ENCODE measurements at regions not wholly inside any gene's neighbourhood (a gene's known extent, or its start where the extent isn't known, plus 50 kb on each side); places are given as distances from the start of the nearest gene placed in this dataset.

DNA sequence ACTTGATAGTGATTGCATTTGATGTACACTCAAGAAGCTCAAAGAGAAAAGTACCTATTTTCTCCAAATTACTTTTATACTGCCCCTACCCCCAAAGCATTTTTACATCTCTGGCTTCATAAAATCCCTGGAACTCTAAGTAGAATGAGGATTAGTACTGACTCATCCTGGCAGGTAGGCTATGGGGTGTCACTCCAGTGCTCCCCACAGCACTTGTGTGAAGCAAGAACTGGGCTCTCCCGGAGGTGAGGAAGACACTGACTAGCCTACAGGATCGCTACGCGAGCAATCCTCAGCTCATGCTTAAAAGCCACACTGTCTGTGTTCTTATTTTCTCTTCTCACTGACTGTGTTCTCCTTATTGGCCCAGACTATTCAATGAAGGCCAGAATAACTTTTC, 90.4 kb upstream of the NDP start:
- H3K4me1 Mint-ChIP-seq (ENCODE audit: low read depth, unreplicated experiment), result peaks cover 7% of the 10 kb centered on the region
- FAIRE-seq, result no peak
- DNase-seq (ENCODE audit: low read depth), result no peak
- H3K36me3 Mint-ChIP-seq (ENCODE audit: low read depth, unreplicated experiment), result no peaks in the 10 kb centered on the region
- no peak overlapping the region for H2AFZ ChIP-seq (ENCODE audit: low read depth, low read length)
- no peaks in the 10 kb centered on the region for H4K20me1 ChIP-seq (ENCODE audit: insufficient read depth, low read length)
- no peaks in the 10 kb centered on the region for H3K27me3 Mint-ChIP-seq (ENCODE audit: low read depth, unreplicated experiment)
- no peaks in the 10 kb centered on the region for H3K9me3 ChIP-seq (ENCODE audit: insufficient read depth, low read depth, low read length)
- TF ChIP-seq, protein P1, sequence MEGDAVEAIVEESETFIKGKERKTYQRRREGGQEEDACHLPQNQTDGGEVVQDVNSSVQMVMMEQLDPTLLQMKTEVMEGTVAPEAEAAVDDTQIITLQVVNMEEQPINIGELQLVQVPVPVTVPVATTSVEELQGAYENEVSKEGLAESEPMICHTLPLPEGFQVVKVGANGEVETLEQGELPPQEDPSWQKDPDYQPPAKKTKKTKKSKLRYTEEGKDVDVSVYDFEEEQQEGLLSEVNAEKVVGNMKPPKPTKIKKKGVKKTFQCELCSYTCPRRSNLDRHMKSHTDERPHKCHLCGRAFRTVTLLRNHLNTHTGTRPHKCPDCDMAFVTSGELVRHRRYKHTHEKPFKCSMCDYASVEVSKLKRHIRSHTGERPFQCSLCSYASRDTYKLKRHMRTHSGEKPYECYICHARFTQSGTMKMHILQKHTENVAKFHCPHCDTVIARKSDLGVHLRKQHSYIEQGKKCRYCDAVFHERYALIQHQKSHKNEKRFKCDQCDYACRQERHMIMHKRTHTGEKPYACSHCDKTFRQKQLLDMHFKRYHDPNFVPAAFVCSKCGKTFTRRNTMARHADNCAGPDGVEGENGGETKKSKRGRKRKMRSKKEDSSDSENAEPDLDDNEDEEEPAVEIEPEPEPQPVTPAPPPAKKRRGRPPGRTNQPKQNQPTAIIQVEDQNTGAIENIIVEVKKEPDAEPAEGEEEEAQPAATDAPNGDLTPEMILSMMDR (IDR thresholded peaks at IDR 0.05; ENCODE audit: insufficient read depth, low read depth, low read length), result no peak
- TF ChIP-seq EZH2 (IDR thresholded peaks at IDR 0.05; ENCODE audit: insufficient read depth, low read length), result no peak
- H3K9me3 Mint-ChIP-seq (ENCODE audit: unreplicated experiment), result no peaks in the 10 kb centered on the region
- no peak overlapping the region for H3K4me3 ChIP-seq (ENCODE audit: insufficient read depth, low read depth, low read length)
- no peaks in the 10 kb centered on the region for H3K27me3 ChIP-seq (ENCODE audit: insufficient read depth, low read length)
- no peak overlapping the region for H3K4me2 ChIP-seq (ENCODE audit: low read length)
- H3K4me3 Mint-ChIP-seq (ENCODE audit: unreplicated experiment), result no peak overlapping the region
- H3K9ac ChIP-seq (ENCODE audit: low read length), result no peak overlapping the region
- no peaks in the 10 kb centered on the region for H3K36me3 ChIP-seq (ENCODE audit: insufficient read depth, low read length)
- no peaks in the 10 kb centered on the region for H3K4me1 ChIP-seq (ENCODE audit: insufficient read depth, low read length)
- no peak overlapping the region for H3K27ac Mint-ChIP-seq (ENCODE audit: unreplicated experiment)
- no peaks in the 10 kb centered on the region for H3K79me2 ChIP-seq (ENCODE audit: insufficient read depth, low read length)
- no peak overlapping the region for H3K27ac ChIP-seq (ENCODE audit: low read depth, low read length)

DNA sequence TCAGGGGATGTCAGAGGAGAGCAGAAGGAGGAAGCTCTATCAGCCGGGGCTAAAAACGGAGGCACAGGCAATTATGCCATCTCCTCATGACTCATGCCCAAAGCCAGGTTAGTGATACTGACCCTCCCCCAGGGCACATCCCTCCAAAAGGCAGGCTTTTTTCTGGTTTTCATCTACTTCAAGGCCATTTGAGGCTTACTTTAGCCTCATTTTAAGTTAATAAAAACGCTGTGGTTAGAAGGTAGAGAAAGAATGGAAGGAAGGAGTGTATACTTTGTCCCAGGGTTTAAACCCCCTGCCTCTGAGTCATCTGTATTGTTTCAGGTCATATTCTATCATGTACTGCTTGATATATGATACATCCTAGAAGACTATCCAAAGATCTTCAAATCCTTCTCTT, 89.7 kb upstream of the NDP start:
- H3K4me3 Mint-ChIP-seq (ENCODE audit: unreplicated experiment), result no peak overlapping the region
- peaks cover 7% of the 10 kb centered on the region for H3K4me1 Mint-ChIP-seq (ENCODE audit: low read depth, unreplicated experiment)
- no peak for DNase-seq (ENCODE audit: low read depth)
- H3K9me3 Mint-ChIP-seq (ENCODE audit: unreplicated experiment), result no peaks in the 10 kb centered on the region
- H3K36me3 Mint-ChIP-seq (ENCODE audit: low read depth, unreplicated experiment), result no peaks in the 10 kb centered on the region
- H3K27me3 Mint-ChIP-seq (ENCODE audit: low read depth, unreplicated experiment), result no peaks in the 10 kb centered on the region
- Histone ChIP-seq H3K36me3 (ENCODE audit: insufficient read depth, low read length) (no peaks in the 10 kb centered on the region), H3K9ac (ENCODE audit: low read length) (no peak overlapping the region), H3K9me3 (ENCODE audit: insufficient read depth, low read depth, low read length) (no peaks in the 10 kb centered on the region), H3K79me2 (ENCODE audit: insufficient read depth, low read length) (no peaks in the 10 kb centered on the region), H3K4me1 (ENCODE audit: insufficient read depth, low read length) (no peaks in the 10 kb centered on the region), H3K27me3 (ENCODE audit: insufficient read depth, low read length) (no peaks in the 10 kb centered on the region), H4K20me1 (ENCODE audit: insufficient read depth, low read length) (no peaks in the 10 kb centered on the region), H2AFZ (ENCODE audit: low read depth, low read length) (no peak overlapping the region), H3K4me2 (ENCODE audit: low read length) (no peak overlapping the region), H3K27ac (ENCODE audit: low read depth, low read length) (no peak overlapping the region), H3K4me3 (ENCODE audit: insufficient read depth, low read depth, low read length) (no peak overlapping the region)
- FAIRE-seq, result no peak
- no peak overlapping the region for H3K27ac Mint-ChIP-seq (ENCODE audit: unreplicated experiment)
- TF ChIP-seq, protein P1 (IDR thresholded peaks at IDR 0.05; ENCODE audit: insufficient read depth, low read depth, low read length), result no peak
- no peak for TF ChIP-seq EZH2 (IDR thresholded peaks at IDR 0.05; ENCODE audit: insufficient read depth, low read length)

DNA sequence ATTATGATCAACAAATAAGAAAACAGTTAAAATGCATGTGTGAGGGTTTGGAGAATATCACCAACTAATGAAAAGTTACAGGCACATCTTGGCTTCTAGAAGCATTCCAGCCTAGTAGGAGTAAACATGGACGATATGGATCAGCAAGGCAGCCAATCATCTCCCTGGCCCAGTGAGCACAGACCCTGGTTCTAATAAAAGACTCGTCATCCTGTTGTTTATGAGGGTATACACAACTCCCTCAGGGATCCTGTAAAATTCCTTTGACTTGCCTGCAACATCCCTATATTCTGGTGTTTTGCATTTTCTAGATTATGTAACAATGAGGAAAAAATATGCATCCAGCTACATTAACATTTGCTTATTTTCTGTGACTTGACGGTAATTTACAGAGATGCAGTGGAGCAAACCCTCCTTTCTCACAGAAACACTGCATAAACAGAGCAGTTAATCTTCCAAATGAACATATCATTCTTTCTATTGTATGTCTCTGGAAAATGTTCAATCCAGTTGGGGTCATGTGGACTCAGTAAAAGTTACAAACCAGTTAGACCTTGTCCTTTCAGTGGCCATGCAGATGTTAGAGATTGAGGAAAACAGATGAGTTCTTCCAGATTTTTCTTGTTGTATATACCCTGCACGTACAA, 88.9 kb upstream of the NDP start:
- Histone ChIP-seq H3K9ac (ENCODE audit: low read length) (no peak overlapping the region), H2AFZ (ENCODE audit: low read depth, low read length) (no peak overlapping the region), H3K36me3 (ENCODE audit: insufficient read depth, low read length) (no peaks in the 10 kb centered on the region), H3K27ac (ENCODE audit: low read depth, low read length) (no peak overlapping the region), H3K27me3 (ENCODE audit: insufficient read depth, low read length) (no peaks in the 10 kb centered on the region), H4K20me1 (ENCODE audit: insufficient read depth, low read length) (no peaks in the 10 kb centered on the region), H3K79me2 (ENCODE audit: insufficient read depth, low read length) (no peaks in the 10 kb centered on the region), H3K4me3 (ENCODE audit: insufficient read depth, low read depth, low read length) (no peak overlapping the region), H3K4me2 (ENCODE audit: low read length) (no peak overlapping the region), H3K9me3 (ENCODE audit: insufficient read depth, low read depth, low read length) (no peaks in the 10 kb centered on the region), H3K4me1 (ENCODE audit: insufficient read depth, low read length) (no peaks in the 10 kb centered on the region)
- FAIRE-seq (peak; percentile 77), DNase-seq (ENCODE audit: low read depth) (no peak)
- Mint-ChIP-seq H3K4me1 (ENCODE audit: low read depth, unreplicated experiment) (peaks cover 7% of the 10 kb centered on the region), H3K9me3 (ENCODE audit: unreplicated experiment) (no peaks in the 10 kb centered on the region), H3K4me3 (ENCODE audit: unreplicated experiment) (no peak overlapping the region), H3K36me3 (ENCODE audit: low read depth, unreplicated experiment) (no peaks in the 10 kb centered on the region), H3K27me3 (ENCODE audit: low read depth, unreplicated experiment) (no peaks in the 10 kb centered on the region), H3K27ac (ENCODE audit: unreplicated experiment) (no peak overlapping the region)
- TF ChIP-seq EZH2 (IDR thresholded peaks at IDR 0.05; ENCODE audit: insufficient read depth, low read length), result no peak
- TF ChIP-seq, protein P1 (IDR thresholded peaks at IDR 0.05; ENCODE audit: insufficient read depth, low read depth, low read length), result no peak

All from astrocyte (in vitro differentiated cells and primary cell).